Liver (tissue), 8 donors: ENCODE measurements at regions not wholly inside any gene's neighbourhood (a gene's known extent, or its start where the extent isn't known, plus 50 kb on each side); places are given as distances from the start of the nearest gene placed in this dataset.

Experiments
- DNase-seq: peaks from one replicate; pipeline ENCODE4 v3.0.0-alpha.2; 2017; ENCODE audit warnings: low spot score
- H3K27ac ChIP-seq, 2 donors: one replicate each; pipeline ENCODE4 v1.7.0; 2013; ENCODE audit warnings: inconsistent platforms in 2 of 2, low read length in 2 of 2, control low read depth in 1 of 2, low read depth in 1 of 2, mild to moderate bottlenecking in 1 of 2
- H3K27me3 ChIP-seq, 4 donors: one replicate each; pipeline versions ENCODE4 v1.6.1 to v1.7.0; 2013; ENCODE audit warnings: low read length in 3 of 4, inconsistent platforms in 1 of 4, mild to moderate bottlenecking in 1 of 4, moderate library complexity in 1 of 4; ENCODE audit not compliant: control insufficient read depth in 4 of 4, insufficient read depth in 4 of 4
- H3K36me3 ChIP-seq, 4 donors: one replicate each; pipeline versions ENCODE4 v1.6.1 to v1.7.0; 2013; ENCODE audit warnings: low read length in 3 of 4, mild to moderate bottlenecking in 3 of 4, low read depth in 1 of 4, moderate library complexity in 1 of 4; ENCODE audit not compliant: control insufficient read depth in 4 of 4, insufficient read depth in 3 of 4
- H3K4me1 ChIP-seq, 4 donors: one replicate each; pipeline versions ENCODE4 v1.6.1 to v1.7.0; 2013; ENCODE audit warnings: low read length in 3 of 4, mild to moderate bottlenecking in 3 of 4, moderate library complexity in 1 of 4; ENCODE audit not compliant: control insufficient read depth in 4 of 4, insufficient read depth in 4 of 4
- H3K4me3 ChIP-seq, 3 donors: one replicate each; pipeline versions ENCODE4 v1.6.1 to v1.7.0; 2013; ENCODE audit warnings: low read length in 3 of 3, control low read depth in 1 of 3, low read depth in 1 of 3, mild to moderate bottlenecking in 1 of 3
- H3K9ac ChIP-seq, 2 donors: one replicate each; pipeline ENCODE4 v1.7.0; 2013; ENCODE audit warnings: low read length in 2 of 2, mild to moderate bottlenecking in 2 of 2, moderate library complexity in 2 of 2, control low read depth in 1 of 2, low read depth in 1 of 2
- H3K9me3 ChIP-seq, 4 donors: one replicate each; pipeline versions ENCODE4 v1.6.1 to v1.7.0; 2013; ENCODE audit warnings: low read length in 3 of 4; ENCODE audit not compliant: control insufficient read depth in 4 of 4
- ATF3 ChIP-seq: IDR thresholded peaks from 2 replicates; pipeline ENCODE4 v1.6.1; 2016; ENCODE audit warnings: antibody characterized with exemption
- CTCF ChIP-seq: fragments of 150-350 bp; IDR thresholded peaks from 2 replicates; pipeline ENCODE4 v1.5.1; 2017; ENCODE audit warnings: improper control_type of control experiment, low read depth, low read length; ENCODE audit not compliant: missing input control
- EGR1 ChIP-seq, 2 donors: IDR thresholded peaks; 2 replicates each; pipeline ENCODE4 v1.6.1; 2016 to 2018; ENCODE audit warnings: antibody characterized with exemption in 2 of 2, low read depth in 2 of 2
- FOXA1 ChIP-seq: IDR thresholded peaks from 2 replicates; pipeline ENCODE4 v1.6.1; 2016; ENCODE audit warnings: antibody characterized with exemption
- HNF4A ChIP-seq, 2 donors: conservative IDR thresholded peaks; 2 replicates each; pipeline ENCODE4 v1.6.1; 2016; ENCODE audit warnings: antibody characterized with exemption in 2 of 2, mild to moderate bottlenecking in 2 of 2
- HNF4G ChIP-seq: IDR thresholded peaks from 2 replicates; pipeline ENCODE4 v1.6.1; 2016; ENCODE audit warnings: antibody characterized with exemption
- JUND ChIP-seq, 2 donors: IDR thresholded peaks; 2 replicates each; pipeline ENCODE4 v1.6.1; 2016; ENCODE audit warnings: antibody characterized with exemption in 2 of 2
- MAX ChIP-seq: IDR thresholded peaks from 2 replicates; pipeline ENCODE4 v1.6.1; 2016; ENCODE audit warnings: antibody characterized with exemption
- NR2F2 ChIP-seq: IDR thresholded peaks from 2 replicates; pipeline ENCODE4 v1.6.1; 2016; ENCODE audit warnings: antibody characterized with exemption
- RAD21 ChIP-seq, 2 donors: IDR thresholded peaks; 2 replicates each; pipeline ENCODE4 v1.6.1; 2016; ENCODE audit warnings: antibody characterized with exemption in 2 of 2, mild to moderate bottlenecking in 2 of 2
- RXRA ChIP-seq, 2 donors: IDR thresholded peaks; 2 replicates each; pipeline ENCODE4 v1.6.1; 2017 to 2018; ENCODE audit warnings: antibody characterized with exemption in 2 of 2, mild to moderate bottlenecking in 1 of 2
- SP1 ChIP-seq: IDR thresholded peaks from 2 replicates; pipeline ENCODE4 v1.6.1; 2018; ENCODE audit warnings: antibody characterized with exemption, mild to moderate bottlenecking
- TAF1 ChIP-seq: conservative IDR thresholded peaks from 2 replicates; pipeline ENCODE4 v1.6.1; 2016; ENCODE audit warnings: antibody characterized with exemption, mild to moderate bottlenecking
- YY1 ChIP-seq: IDR thresholded peaks from 2 replicates; pipeline ENCODE4 v1.6.1; 2016; ENCODE audit warnings: antibody characterized with exemption, mild to moderate bottlenecking
- ZBTB33 ChIP-seq: IDR thresholded peaks from 2 replicates; pipeline ENCODE4 v1.6.1; 2016; ENCODE audit warnings: antibody characterized with exemption
- WGBS: extraction: QIAGEN DNeasy Blood & Tissue Kit; methylation state at CpG from one replicate; pipeline ENCODE4 v1.1.7; 2013; 5-methylcytosine and 5-hydroxymethylcytosine counted together
- donor health status: healthy.
- donor health status: healthy.
- donor health status: healthy.
- donor health status: healthy.
- donor health status: healthy.

DNA sequence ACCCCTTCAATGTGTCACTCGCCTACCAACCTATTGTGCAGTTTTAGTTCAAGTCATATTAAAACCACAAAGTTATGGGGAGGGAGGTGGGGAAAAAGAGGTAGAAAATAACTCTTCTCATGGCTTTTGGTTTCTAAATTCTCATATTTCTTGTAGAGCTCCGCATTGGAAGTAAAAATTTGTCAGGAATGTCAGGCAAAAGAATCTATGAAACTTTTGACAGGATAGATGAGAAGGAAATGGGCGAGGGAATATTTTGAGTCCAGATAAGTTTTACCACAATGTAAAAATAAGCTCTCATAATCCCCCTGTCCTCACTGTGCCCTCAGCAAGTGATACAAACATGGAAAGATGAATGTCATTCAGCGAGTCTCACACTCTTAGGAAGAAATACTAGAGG is 270.4 kb downstream of the DLEU7 start:
- DNase-seq: no peak
- TF ChIP-seq CTCF (no peak), HNF4A (conservative IDR thresholded peaks at IDR 0.05) (no peak), HNF4G (no peak), JUND (IDR thresholded peaks at IDR 0.05) (no peak), RAD21 (IDR thresholded peaks at IDR 0.05) (no peak), MAX (no peak), ATF3 (no peak), EGR1 (IDR thresholded peaks at IDR 0.05; ENCODE audit: low read depth in 2 of 2) (no peak), RXRA (IDR thresholded peaks at IDR 0.05) (no peak), ZBTB33 (no peak), TAF1 (no peak)
- H3K4me3 ChIP-seq: no peak overlapping the region
- no peaks in the 10 kb centered on the region for H3K36me3 ChIP-seq
- no peaks in the 10 kb centered on the region for H3K9me3 ChIP-seq
- whole genome bisulfite sequencing: 92% methylated on average over 4 of the region's 4 CpGs
- H3K9ac ChIP-seq: no peak overlapping the region
- H3K27me3 ChIP-seq: no peaks in the 10 kb centered on the region
- no peak overlapping the region for H3K27ac ChIP-seq
- H3K4me1 ChIP-seq: peaks cover 0 to 21% (median 16%) of the 10 kb centered on the region in 4 donors

GRCh38 chr13:50574731-50575130 is 268.8 kb downstream of the DLEU7 start:
- Histone ChIP-seq H3K27ac (no peak overlapping the region), H3K36me3 (no peaks in the 10 kb centered on the region), H3K9me3 (no peaks in the 10 kb centered on the region), H3K27me3 (no peaks in the 10 kb centered on the region), H3K4me3 (no peak overlapping the region), H3K9ac (no peak overlapping the region), H3K4me1 (peaks cover 0 to 21% (median 16%) of the 10 kb centered on the region in 4 donors)
- DNase-seq: no peak
- TF ChIP-seq NR2F2: no peak
- TF ChIP-seq ZBTB33: no peak
- WGBS: 93% methylated on average over 3 of the region's 3 CpGs

- no peak for DNase-seq
- H3K27ac ChIP-seq: no peak overlapping the region
- H3K4me1 ChIP-seq: peaks cover 0 to 21% (median 16%) of the 10 kb centered on the region in 4 donors
- no peaks in the 10 kb centered on the region for H3K36me3 ChIP-seq
- H3K4me3 ChIP-seq: no peak overlapping the region
- H3K9ac ChIP-seq: no peak overlapping the region
- no peaks in the 10 kb centered on the region for H3K27me3 ChIP-seq
- WGBS: 87% methylated on average over 3 of the region's 3 CpGs
- H3K9me3 ChIP-seq: no peaks in the 10 kb centered on the region
- TF ChIP-seq NR2F2 (no peak), EGR1 (IDR thresholded peaks at IDR 0.05; ENCODE audit: low read depth in 2 of 2) (no peak), TAF1 (no peak), ATF3 (no peak), RXRA (IDR thresholded peaks at IDR 0.05) (no peak), SP1 (no peak), ZBTB33 (no peak), HNF4G (no peak), JUND (IDR thresholded peaks at IDR 0.05) (no peak), MAX (no peak), YY1 (no peak), FOXA1 (no peak), RAD21 (IDR thresholded peaks at IDR 0.05) (no peak), CTCF (no peak)
These were observed 268.4 kb downstream of the DLEU7 start for GRCh38 chr13:50575138-50575537.
